Ecto neural progenitor cell (in vitro differentiated cells): ENCODE measurements at regions not wholly inside any gene's neighbourhood (a gene's known extent, or its start where the extent isn't known, plus 50 kb on each side); places are given as distances from the start of the nearest gene placed in this dataset.
A peak's percentile ranks its signal among the peaks of the same experiment; 100 is the strongest.
"Not testable (repeated sequence)": the region's sequence is repeated elsewhere in the genome, so short reads cannot be mapped to it uniquely, and the experiment has no call there.

ENCODE experiments used
- DNase-seq: peaks from one replicate; pipeline ENCODE4 v3.0.0-alpha.2; 2018; ENCODE audit warnings: low spot score

DNA sequence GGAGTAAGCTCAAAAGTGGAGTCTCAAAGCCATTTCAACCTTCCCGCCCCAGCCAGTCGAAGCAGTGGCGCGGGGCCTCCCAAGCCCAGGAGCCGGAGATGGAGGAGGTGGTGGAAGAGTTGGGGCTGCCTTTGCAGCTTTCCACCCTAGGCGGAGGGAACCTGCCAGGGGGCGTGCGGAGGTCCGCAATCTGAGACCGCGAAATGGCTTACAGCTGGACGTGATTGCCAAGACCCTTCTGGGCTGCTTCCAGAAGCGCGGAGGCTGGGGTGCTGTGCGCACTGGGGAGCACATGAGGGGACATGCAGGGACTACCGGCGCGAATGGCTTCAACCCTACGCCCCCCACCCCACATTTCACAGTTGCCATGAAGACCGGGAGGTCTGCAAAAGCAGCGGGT, 86.2 kb downstream of the PRR15 start:
- DNase-seq = no peak

DNA sequence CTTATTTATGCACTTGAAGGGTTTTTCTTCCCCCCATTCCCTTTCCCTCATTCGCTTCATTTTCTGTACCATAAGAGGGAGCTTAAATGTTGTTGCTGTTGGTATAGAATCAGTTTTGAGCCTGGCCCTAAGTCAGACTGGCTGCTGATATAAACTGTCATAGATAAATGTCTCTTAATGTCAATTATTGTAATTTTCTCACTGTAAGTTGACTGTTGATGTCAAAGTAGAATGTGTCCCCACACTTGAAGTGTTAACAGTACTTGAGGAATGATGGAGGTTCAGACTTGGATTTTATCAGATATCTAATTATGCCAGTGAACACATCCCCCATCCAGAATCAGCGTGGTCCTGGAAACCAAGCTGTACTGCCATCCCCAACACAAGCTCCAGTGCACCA, 87.8 kb downstream of the PRR15 start:
- DNase-seq = no peak

DNA sequence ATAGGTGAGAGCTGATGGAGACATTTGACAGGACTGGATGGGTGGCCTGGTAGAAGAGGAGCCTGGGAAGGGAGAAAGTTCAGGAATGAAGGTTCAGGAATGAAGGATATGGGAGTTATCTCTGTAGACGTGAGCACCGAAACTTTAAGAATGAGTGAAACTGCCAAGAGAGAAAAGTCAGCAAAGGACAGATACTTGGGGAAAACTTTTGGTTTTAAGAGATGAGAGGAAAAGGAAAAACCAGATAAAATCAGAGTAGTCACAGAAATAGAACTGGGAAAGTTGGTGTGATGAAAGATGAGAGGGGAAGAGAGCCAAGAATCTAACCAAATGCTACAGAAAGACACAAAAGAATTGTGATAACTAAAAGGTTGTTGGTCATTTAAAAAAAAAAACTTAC, 88.9 kb downstream of the PRR15 start:
- DNase-seq = no peak

DNA sequence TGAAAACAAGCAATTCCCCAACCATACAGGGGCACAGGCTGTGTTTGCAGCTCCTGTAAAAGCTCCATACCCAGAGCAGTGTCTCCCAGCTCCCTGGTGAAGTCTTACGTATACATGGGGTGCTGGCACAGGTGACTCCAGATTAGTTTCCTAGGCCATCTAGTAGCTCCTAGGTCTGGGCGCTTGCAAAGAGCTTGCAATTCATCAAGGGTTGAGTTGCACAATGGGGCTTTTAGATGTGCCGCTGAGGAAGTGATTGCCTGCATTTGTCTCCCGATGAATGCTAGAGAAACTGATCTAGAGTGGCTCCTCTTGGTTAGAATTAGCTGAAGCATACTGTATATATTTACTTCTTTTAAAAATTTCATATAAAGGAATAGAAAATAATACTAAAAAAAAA, 90.7 kb downstream of the PRR15 start:
- DNase-seq = not testable (repeated sequence)

DNA sequence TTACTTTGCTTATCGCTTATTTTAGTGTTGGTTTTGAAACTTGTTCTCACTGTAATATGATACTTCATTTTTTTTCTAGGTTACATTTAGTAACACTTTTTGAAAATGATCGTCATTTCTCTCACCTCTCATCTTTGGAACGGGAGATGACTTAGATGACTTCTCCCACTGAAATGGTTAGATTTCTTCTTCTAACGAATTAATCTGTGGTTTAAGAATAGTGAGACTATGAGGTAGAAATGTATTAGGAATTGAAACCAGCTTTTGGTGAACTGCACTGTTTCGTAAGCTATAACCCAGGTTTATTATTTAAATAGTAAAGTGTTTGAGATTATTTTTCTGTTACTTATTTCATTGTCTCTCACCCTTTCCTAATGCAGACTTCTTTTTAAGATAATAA, 93.7 kb downstream of the PRR15 start:
- DNase-seq = no peak

DNA sequence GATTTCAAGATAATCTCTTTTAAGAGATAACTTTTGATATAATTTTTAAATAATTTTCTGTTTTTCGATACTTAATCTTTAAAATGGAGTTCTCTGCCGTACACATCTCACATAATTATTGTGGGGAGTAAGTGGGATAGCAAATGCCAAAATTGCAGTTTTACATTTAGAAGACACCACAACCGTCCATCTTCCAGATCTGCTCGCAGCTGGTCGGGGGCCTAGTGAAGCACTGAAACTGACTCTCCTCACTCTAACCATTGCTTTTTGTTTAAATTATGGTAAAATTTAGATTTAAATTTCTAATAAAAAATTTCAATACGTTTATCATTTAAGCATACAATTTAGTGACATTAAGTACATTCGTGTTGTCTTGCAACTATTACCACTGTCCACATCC, 94.2 kb downstream of the PRR15 start:
- no peak for DNase-seq

DNA sequence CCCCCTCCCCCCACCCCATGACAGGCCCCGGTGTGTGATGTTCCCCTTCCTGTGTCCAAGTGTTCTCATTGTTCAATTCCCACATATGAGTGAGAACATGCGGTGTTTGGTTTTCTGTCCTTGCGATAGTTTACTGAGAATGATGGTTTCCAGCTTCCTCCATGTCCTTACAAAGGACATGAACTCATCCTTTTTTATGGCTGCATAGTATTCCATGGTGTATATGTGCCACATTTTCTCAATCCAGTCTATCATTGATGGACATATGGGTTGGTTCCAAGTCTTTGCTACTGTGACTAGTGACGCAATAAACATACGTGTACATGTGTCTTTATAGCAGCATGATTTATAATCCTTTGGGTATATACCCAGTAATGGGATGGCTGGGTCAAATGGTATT, 95.6 kb downstream of the PRR15 start:
- DNase-seq = not testable (repeated sequence)

DNA sequence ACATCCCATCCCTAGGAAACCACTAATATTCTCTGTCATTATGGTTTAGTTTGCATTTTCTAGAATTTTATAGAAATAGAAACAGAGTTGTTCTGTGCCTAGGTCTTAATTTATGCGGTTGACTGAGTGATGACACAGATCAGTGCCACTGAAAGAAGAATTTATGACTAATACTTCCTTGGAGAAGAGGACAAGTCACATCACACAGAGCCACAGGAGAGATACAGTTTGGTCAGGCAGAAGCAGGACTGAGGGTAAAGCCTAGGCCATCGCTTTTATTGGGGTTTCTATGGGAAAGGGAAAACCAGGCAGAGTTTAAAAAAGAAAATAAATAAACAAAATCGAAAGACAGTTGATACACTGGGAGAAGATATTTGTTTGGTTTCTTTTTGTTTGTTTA, 99.3 kb downstream of the PRR15 start:
- not testable (repeated sequence) for DNase-seq

DNA sequence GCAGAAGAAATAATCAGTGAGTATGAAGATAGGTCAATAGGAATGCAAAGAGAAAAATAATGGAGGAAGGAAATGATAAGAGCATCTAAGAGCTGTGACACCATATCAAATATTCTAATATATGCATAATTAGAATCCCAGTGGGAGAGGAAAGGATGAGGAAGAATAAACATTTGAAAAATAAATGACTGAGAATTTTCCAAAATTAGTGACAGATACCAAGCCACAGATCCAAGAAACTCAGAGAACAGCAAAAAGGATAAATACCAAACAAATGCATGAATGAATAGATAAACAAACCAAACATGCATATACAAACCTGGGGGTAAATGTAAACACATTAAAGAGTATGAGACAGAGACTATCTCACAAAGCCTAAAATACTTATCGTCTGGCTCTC, 101.4 kb downstream of the PRR15 start:
- not testable (repeated sequence) for DNase-seq

DNA sequence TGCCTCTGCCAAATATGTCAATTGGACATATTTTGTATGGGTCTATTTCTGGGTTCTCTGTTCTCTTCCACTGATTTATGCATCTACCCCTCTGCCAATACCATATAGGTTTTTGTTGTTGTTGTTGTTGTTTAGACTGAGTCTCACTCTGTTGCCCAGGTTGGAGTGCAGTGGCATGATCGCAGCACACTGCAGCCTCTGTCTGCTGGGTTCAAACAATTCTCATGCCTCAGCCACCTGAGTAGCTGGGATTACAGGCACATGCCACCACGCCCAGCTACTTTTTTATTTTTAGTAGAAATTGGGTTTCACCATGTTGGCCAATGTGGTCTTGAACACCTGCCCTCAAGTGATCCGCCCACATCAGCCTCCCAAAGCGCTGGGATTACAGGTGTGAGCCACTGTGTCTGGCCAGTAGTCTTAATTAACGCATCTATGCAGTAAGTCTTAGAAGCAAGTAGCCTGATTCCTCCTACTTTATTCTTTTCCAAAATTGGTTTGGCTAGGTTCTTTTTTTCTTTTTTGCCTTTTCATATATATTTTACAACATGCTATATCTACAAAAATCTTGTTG, 103.5 kb downstream of the PRR15 start:
- DNase-seq = not testable (repeated sequence)

DNA sequence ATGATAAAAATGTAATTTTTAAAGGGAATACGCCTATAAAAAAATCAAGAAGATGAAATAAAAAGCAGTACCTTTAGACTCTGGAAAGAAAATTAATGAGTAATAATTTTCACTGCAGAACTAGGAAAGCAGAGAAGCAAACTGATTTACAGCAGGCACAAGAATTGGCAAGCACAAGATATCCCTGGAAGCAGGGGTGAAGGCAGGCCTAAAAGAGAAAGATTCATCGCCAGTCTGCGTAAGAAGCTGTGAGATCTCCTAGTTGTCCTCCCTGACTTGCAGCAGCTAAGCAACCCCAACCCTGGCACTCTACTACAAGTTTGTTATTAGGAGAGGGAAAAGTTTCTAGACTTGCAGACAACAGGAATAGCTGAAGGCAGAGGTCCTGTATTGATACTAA, 107.7 kb downstream of the PRR15 start:
- not testable (repeated sequence) for DNase-seq

DNA sequence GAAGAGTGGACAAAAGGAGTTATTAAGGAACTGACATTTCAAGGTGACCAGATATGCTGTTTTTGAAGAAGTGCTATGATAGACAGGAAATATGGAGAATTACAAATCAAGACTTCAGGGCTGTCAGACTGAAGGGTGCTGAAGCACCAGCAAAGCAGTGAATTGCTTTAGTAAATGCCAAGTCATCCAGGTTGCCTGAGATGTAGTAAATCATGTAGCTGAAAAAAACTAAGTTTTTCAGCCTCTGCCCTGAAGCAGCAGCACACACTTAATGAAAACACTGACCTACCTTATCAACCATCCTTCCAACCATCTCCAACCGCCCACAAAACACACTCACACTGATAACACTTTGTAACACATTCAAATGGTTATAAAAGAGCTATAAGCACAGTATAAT, 110.0 kb downstream of the PRR15 start:
- DNase-seq = not testable (repeated sequence)

DNA sequence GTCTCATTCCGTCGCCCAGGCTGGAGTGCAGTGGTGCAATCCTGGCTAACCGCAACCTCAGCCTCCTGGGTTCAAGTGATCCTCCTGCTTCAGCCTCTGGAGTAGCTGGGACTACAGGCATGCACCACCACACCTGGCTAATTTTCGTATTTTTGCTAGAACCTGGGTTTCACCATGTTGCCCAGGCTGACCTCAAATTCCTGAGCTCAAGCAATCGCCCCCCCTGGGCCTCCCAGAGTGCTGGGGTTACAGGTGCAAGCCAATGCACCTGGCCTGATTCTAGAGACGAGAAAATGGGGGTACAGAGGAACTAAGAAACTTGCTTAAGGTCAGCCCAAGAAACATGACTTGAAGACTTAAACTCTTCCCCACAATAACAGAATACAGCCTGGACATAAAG, 111.0 kb downstream of the PRR15 start:
- DNase-seq = not testable (repeated sequence)

DNA sequence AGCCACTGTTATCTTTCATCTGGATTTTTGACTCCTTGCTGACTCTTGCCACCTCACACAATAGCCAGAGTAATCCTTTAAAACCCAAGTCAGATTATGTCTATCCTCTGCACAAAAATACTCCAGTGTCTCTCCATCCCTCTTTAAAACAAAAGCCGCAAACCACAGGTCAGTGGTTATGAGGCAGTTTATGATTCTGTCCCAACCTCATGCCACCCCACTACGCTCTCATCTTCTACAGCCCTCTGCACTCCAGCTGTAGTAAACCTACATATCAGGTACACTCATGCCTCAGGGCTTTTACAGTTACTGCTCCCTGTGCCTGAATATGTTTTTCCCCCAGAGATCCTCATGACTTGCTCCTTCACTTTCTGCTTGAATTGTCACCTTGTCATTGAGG, 113.6 kb downstream of the PRR15 start:
- DNase-seq = not testable (repeated sequence)

DNA sequence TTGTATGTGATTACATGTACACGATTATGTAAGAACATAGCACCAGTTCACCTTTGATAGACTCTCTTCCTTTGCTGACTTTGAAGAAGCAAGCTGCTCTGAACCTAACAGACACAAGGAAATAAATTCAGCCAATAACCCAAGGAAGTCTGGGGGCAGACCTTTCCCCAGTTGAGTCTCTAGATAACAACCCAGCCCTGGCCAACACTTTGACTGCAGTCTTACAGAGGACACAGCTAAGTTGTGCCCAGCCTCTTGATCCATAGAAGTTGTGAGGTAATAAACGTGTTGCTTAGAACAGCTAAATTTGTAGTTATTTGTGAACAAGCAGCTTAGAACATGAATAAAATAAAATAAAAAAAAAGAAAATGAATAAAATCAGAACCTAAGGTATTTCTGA, 116.3 kb downstream of the PRR15 start:
- not testable (repeated sequence) for DNase-seq

DNA sequence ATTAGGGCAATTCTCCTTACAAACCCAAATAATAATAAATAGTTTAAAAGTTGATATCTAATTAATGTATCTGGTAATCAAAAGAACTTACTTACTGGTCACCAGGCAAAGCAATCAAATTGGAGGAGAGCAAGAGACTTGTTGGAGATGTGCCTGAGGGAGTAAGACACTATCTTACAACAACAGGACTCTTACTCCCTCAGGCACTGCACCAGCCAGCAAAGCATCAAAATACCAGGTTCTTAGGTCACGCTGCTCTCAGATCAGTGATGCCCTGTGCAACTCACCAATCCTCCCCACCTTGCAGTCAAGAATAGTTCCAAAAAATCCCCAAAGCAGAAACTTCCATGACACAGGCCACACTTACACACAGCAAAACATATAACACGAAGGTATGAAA, 117.0 kb downstream of the PRR15 start:
- DNase-seq = not testable (repeated sequence)

DNA sequence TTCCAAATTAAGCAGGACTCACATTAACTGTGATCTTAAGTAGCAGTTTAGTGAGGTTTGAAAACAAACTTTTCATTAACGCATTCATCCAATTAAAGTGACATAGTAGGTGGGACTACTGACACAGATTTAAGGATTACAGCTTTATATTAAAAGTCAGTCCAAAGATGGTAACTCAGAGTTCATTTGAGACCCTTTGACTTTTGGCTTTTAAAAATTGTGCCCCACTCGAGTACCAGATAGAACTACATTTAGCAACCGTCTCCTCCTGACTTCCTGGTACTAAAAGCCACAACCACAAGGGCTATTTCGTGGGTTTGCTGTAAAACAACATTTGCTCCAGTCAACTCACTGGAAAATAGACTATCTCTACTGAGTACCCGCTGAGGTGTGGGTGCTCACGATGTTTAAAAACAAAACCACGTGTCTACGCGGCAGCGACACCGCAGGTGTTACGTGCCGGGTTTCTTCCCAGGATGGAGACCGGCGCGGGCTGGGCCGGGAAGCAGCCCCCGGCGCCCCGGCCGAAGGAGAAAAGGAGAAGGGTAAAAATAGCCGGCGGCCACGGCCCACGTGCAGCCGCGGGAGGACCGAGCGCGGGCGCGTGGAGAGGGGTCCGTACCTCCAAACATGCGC, 120.6 kb downstream of the PRR15 start:
- DNase-seq = not testable (repeated sequence)

DNA sequence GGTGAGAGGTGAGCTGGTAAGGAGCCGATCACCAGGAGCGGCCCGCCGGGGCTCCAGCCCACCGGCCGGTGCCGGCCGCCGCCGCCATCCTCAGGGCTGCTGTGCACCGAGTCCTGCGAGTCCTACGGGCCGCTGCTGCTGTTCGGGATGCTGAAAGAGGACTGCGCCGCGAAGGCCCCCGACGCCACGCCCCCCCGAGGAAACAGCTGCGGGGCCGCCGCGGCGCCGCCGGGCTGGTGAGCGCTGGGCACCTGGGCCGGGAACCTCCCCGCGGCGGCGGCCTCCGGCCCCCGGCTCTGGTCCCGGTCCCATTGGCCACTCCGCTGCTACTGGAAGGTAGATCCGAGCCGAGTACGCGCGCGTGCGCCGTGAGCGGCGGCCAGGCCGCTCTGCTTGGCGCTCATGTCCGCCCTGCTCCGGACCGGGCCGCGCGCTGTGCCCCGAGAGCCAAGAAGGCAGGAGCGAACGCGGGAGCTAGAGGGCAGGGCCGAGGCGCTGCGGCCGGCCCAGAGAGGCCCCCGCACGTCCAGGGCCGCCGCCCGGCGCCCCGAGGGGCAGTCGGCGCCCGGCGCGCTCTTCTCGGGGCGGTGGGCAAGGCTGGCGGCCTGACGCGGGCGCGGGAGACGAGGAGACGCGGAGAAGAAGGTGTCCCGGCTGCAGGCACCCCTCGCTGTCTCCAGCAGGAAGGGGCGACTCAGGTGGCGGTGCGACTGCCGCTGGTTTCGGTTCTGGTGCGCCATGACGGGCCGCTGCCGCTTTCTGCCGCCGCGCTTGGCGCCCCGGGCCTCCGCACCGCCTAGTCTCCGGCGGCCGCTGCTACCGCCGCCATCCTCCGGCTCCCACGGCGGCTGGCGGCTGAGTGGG, 121.3 kb upstream of the WIPF3 start:
- peak; percentile 87 for DNase-seq

DNA sequence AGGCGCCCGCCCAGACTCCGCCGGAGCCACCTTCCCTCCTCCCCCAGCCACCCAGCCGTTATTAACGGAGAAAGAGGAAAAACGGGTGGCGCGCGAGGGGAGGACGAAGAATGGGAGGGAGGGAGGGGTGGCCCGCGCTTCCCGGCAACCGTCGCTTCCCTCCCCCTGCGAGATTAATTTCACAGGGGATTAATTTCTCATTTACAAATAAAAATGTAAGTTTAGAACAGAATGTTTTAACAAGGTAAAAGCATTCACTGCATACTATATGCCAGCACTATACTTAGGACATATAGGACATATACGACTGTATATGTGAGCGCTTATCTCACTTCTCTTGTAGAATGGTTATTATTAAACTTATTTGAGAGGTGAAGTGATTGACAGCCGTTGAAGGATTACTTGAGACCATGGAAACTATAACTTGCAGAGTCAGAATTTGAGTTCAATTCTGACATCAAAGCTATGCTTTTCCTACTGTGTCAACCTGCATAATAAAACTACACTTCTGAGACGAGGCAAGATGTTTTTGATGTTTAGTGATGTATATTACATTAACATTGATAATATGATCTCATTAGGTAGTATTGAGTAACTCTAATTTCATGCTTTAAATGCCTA, 120.5 kb upstream of the WIPF3 start:
- DNase-seq = not testable (repeated sequence)

DNA sequence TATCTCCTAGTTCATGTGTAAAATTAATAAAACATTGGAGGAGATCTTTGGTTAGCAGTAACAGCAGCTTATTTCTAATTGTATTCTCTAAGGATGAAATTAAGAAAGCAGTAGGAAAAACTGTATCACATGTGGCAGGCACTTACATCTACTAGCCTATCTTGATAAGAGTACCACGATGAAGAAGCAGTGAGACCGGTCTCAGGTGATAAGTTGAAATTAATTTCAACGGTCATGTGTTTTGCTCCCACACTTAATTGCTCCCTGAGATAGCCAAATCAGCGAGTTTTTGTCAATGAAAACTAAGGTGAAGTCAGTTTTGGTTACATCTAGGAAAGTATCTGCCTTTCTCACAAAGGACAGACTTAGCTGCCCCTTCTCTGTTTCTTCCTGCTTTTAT, 115.8 kb upstream of the WIPF3 start:
- DNase-seq = not testable (repeated sequence)

DNA sequence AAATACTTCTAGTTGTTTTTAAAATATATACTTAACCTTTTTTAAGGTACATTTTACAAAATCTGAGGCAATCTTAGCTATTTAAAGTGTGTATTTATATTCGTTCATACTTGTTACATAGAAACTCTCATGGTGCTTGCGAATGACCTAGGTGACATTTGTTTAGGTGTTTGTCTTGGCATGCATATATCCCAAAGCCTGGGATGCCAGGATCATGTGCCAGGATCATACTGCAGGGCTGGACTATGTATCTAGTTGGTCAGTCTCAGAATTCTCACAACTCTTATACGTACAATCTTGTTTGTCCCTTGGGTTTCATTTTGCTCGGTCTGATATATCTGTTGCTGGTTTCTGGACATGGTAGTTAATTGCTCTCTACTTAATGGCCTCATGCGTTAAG, 109.9 kb upstream of the WIPF3 start:
- DNase-seq = not testable (repeated sequence)

DNA sequence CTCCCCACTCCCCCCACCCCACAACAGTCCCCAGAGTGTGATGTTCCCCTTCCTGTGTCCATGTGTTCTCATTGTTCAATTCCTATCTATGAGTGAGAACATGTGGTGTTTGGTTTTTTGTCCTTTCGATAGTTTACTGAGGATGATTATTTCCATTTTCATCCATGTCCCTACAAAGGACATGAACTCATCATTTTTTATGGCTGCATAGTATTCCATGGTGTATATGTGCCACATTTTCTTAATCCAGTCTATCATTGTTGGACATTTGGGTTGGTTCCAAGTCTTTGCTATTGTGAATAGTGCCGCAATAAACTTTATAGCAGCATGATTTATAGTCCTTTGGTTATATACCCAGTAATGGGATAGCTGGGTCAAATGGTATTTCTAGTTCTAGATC, 106.6 kb upstream of the WIPF3 start:
- not testable (repeated sequence) for DNase-seq

DNA sequence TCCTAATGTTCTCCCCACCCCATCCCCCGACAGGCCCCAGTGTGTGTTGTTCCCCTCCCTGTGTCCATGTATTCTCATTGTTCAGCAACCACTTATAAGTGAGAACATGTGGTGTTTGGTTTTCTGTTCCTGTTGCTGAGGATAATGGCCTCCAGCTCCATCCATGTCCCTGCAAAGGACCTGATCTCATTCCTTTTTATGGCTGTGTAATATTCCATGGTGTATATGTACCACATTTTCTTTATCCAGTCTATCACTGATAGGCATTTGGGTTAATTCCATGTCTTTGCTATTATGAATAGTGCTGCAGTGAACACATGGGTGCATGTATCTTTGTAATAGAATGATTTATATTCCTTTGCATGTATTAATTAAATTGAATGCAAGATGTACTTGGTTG, 104.8 kb upstream of the WIPF3 start:
- DNase-seq = not testable (repeated sequence)
